Astrocyte of the spinal cord (primary cell): ENCODE measurements at regions not wholly inside any gene's neighbourhood (a gene's known extent, or its start where the extent isn't known, plus 50 kb on each side); places are given as distances from the start of the nearest gene placed in this dataset.

Source experiments
- DNase-seq: peaks from one replicate; pipeline ENCODE4 v3.0.0; 2011; ENCODE audit warnings: low read depth, low spot score
- H3K4me3 ChIP-seq: 2 replicates; pipeline ENCODE4 v1.5.1; 2011; ENCODE audit warnings: low read depth, mild to moderate bottlenecking, low read length, moderate library complexity
- CTCF ChIP-seq: IDR thresholded peaks from 2 replicates; pipeline ENCODE4 v1.5.1; 2012; ENCODE audit warnings: low read depth, mild to moderate bottlenecking, low read length, inconsistent platforms
- in situ Hi-C: cut with HindIII; loops from 2 replicates; pipeline ENCODE4 v1.10.0; 2017; ENCODE audit warnings: low sequenced_read_pairs

GRCh38 chr10:37684765-37685164 lies 172.6 kb downstream of the ZNF248 start:
- no peak for TF ChIP-seq CTCF
- H3K4me3 ChIP-seq: no peak overlapping the region
- in situ Hi-C loops: no loop called here
- DNase-seq: no peak

GRCh38 chr10:37682617-37683016 lies 174.8 kb downstream of the ZNF248 start:
- no peak overlapping the region for H3K4me3 ChIP-seq
- no peak for DNase-seq
- in situ Hi-C loops: no loop called here
- TF ChIP-seq CTCF: no peak

- no peak for TF ChIP-seq CTCF
- in situ Hi-C loops: no loop called here
- DNase-seq: no peak
- H3K4me3 ChIP-seq: no peak overlapping the region
Observed at GRCh38 chr10:37681617-37681999, 175.8 kb downstream of the ZNF248 start.

DNA sequence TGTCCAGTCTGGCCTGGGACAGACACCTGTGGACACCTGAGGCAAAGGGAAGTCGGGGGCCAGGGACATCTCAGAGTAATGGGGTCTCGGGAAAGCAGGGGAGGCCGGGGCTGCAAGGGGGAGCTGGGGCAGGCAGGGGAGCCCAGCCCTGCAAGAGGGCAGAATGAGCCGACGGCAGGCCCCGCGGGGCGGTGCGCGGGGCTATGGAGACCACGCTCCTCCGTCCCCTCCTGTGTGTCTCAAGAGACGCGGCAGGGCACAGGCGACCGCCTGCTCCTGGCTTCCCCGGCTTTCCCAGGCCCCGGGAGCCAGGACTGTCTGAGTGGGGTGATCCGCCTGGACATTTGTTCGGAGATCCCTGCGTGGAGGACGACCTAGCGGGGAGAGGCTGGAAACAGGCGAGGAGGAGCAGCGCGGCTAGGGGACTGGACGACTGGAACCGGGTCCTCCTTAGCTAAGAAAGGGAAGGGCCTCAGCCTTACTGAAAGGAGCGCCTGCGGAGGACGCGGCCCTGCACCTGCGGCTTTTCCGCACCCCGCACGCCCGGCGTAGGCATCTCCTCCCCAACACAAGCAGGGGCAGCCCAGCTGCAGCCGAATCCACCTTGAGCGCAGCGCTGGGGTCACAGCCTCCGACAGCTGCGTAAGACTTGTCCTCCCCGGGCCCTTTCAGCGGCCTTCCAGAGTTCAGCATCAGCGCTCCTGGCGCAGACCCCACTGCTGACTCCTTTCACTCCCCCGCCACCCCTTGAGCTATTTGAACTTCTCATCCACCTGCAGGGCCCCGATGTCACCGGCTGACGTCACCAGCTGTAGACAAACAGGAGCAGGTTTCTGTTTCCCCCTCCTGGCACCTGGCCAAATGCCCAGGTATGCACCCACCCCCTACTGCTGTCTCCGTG lies 176.4 kb downstream of the ZNF248 start:
- DNase-seq: no peak
- no peak overlapping the region for H3K4me3 ChIP-seq
- no peak for TF ChIP-seq CTCF
- in situ Hi-C loops: no loop called here

GRCh38 chr10:37680243-37680683 lies 177.1 kb downstream of the ZNF248 start:
- no peak for TF ChIP-seq CTCF
- DNase-seq: no peak
- H3K4me3 ChIP-seq: no peak overlapping the region
- in situ Hi-C loops: no loop called here

GRCh38 chr10:37679465-37679864 lies 177.9 kb downstream of the ZNF248 start:
- in situ Hi-C loops: no loop called here
- H3K4me3 ChIP-seq: no peak overlapping the region
- no peak for TF ChIP-seq CTCF
- DNase-seq: no peak
